SK-N-MC (cell line): ENCODE measurements at regions not wholly inside any gene's neighbourhood (a gene's known extent, or its start where the extent isn't known, plus 50 kb on each side); places are given as distances from the start of the nearest gene placed in this dataset.

Experiments used
- EZH2 ChIP-seq: fragments of 200-600 bp; sonication (generic); IDR thresholded peaks from one replicate; pipeline ENCODE4 v1.6.1; 2017; ENCODE audit warnings: antibody characterized with exemption
- POLR2AphosphoS5 ChIP-seq: IDR thresholded peaks from 2 replicates; pipeline ENCODE4 v1.6.1; 2012; ENCODE audit warnings: mild to moderate bottlenecking, low read depth, low read length, borderline replicate concordance

DNA sequence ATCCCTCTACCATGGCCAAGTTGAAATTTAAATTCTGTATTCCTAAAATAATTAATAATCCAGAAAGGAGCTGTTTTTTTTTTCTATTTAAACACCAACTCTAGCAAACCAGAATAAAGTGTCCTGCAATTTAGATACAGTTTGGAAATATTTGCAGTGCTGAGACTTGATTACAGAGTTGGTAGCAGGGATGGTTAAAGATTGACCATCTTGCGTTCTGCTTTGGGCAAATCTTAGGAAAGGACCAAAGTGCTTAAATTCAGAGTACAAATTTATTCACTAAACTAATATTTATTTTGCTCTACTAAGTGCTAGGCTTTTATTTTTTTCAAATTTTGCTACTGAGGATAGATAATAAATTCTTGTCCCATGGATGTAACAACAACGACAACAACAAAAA, 180.2 kb upstream of the AADAT start:
- TF ChIP-seq POLR2AphosphoS5 (no peak), EZH2 (no peak)
